ENCODE measurements at regions not wholly inside any gene's neighbourhood (a gene's known extent, or its start where the extent isn't known, plus 50 kb on each side); places are given as distances from the start of the nearest gene placed in this dataset.

DNA sequence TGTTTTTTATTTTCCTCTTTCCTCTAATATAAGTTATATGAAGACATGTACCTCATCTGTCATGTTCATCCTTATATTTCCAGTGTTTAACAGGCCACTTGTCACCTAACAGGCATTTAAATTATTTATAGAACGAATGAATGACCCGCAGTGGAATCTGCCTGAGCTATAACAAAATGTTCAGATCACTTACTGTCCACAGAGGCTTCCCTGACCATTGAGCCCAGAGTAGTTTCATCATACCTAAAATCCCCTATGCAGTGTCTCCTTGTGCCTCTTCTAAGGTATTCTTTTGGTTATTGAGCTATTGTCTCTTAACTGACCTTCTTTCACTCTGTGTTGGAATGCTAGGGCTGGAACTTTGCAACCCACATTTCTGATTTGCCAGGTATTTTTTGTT lies 748.5 kb downstream of the NTRK3 start:
- H3K4me2 ChIP-seq: no peak overlapping the region
- H2AFZ ChIP-seq (replicated peaks): no peak overlapping the region
- H3K36me3 Mint-ChIP-seq: peaks cover 2% of the 10 kb centered on the region
- no peak overlapping the region for H3K9ac ChIP-seq
- H3F3A ChIP-seq (ENCODE audit: low read depth): no peaks in the 10 kb centered on the region
- no peaks in the 10 kb centered on the region for H3K36me3 ChIP-seq
- no peak overlapping the region for H3K4me3 ChIP-seq
- no peak for DNase-seq (ENCODE audit: low spot score)
- TF ChIP-seq, protein P1, sequence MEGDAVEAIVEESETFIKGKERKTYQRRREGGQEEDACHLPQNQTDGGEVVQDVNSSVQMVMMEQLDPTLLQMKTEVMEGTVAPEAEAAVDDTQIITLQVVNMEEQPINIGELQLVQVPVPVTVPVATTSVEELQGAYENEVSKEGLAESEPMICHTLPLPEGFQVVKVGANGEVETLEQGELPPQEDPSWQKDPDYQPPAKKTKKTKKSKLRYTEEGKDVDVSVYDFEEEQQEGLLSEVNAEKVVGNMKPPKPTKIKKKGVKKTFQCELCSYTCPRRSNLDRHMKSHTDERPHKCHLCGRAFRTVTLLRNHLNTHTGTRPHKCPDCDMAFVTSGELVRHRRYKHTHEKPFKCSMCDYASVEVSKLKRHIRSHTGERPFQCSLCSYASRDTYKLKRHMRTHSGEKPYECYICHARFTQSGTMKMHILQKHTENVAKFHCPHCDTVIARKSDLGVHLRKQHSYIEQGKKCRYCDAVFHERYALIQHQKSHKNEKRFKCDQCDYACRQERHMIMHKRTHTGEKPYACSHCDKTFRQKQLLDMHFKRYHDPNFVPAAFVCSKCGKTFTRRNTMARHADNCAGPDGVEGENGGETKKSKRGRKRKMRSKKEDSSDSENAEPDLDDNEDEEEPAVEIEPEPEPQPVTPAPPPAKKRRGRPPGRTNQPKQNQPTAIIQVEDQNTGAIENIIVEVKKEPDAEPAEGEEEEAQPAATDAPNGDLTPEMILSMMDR (IDR thresholded peaks at IDR 0.05): no peak
- TF ChIP-seq EZH2phosphoT487 (IDR thresholded peaks at IDR 0.05) (no peak), EZH2 (IDR thresholded peaks at IDR 0.05) (no peak)
- no peaks in the 10 kb centered on the region for H3K4me1 Mint-ChIP-seq
- H3K4me3 Mint-ChIP-seq: no peak overlapping the region
- H3K27me3 ChIP-seq: no peaks in the 10 kb centered on the region
- peaks cover 4% of the 10 kb centered on the region for H3K9me3 Mint-ChIP-seq
- no peaks in the 10 kb centered on the region for H3K27me3 Mint-ChIP-seq (ENCODE audit: insufficient read depth, low read depth)
- no peaks in the 10 kb centered on the region for H3K79me2 ChIP-seq (ENCODE audit: low read depth)
- H4K20me1 ChIP-seq (ENCODE audit: low read depth): no peaks in the 10 kb centered on the region
- no peak overlapping the region for H3K27ac ChIP-seq
- H3K4me1 ChIP-seq: no peaks in the 10 kb centered on the region
- H3K27ac Mint-ChIP-seq: no peak overlapping the region
- H3K9me3 ChIP-seq (ENCODE audit: low read depth): no peaks in the 10 kb centered on the region

DNA sequence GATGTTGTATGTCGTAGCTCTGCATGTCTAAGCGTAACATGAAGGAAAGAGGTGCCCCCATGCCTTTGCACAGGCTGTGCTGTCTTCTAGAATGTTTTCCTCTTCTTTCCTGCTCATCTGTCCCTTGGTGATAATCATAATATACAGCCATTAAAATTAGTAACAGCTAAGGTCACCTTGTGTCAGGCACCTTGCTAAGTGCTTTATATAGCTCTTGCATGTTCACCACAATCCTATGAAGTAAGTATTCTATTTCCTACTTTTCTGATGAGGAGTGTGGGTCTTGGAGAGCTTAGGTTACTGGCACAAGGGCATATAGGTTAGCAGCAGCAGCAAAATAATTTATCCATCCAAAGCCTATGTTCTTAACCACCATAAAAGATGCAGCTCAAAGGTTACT lies 754.4 kb downstream of the NTRK3 start:
- Histone ChIP-seq H3K9ac (no peak overlapping the region), H3K27me3 (no peaks in the 10 kb centered on the region), H3K4me2 (no peak overlapping the region), H3K9me3 (ENCODE audit: low read depth) (no peaks in the 10 kb centered on the region), H3K79me2 (ENCODE audit: low read depth) (no peaks in the 10 kb centered on the region), H3K36me3 (no peaks in the 10 kb centered on the region), H2AFZ (replicated peaks) (no peak overlapping the region), H4K20me1 (ENCODE audit: low read depth) (no peaks in the 10 kb centered on the region), H3F3A (ENCODE audit: low read depth) (no peaks in the 10 kb centered on the region), H3K4me3 (no peak overlapping the region), H3K27ac (no peak overlapping the region), H3K4me1 (peaks cover 6% of the 10 kb centered on the region)
- DNase-seq (ENCODE audit: low spot score): no peak
- Mint-ChIP-seq H3K4me1 (peaks cover 4% of the 10 kb centered on the region), H3K9me3 (no peaks in the 10 kb centered on the region), H3K27me3 (ENCODE audit: insufficient read depth, low read depth) (no peaks in the 10 kb centered on the region), H3K4me3 (no peak overlapping the region), H3K27ac (no peak overlapping the region), H3K36me3 (no peaks in the 10 kb centered on the region)
- TF ChIP-seq, protein P1 (IDR thresholded peaks at IDR 0.05): no peak
- TF ChIP-seq EZH2 (IDR thresholded peaks at IDR 0.05) (no peak), EZH2phosphoT487 (IDR thresholded peaks at IDR 0.05) (no peak)

DNA sequence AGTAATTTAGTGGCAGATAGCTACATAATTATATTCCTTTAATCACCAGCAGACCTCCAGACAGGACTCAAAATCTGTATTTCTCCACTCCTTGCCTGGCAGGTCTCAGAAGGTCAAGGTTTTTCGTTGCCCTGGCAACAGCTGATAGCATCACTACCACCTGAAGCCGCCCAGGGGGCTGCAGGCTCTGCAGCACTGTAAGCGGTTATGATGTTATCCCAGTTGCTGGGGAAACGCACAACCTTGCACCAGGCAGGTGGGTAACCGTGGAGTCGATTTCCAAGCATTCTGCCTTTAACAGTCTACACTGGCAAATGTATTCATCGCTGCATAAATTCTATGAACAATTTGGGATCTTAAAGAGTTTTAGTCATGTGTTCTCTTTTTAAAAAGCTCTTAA lies 756.3 kb downstream of the NTRK3 start:
- no peaks in the 10 kb centered on the region for H3K27me3 Mint-ChIP-seq (ENCODE audit: insufficient read depth, low read depth)
- H3K4me3 Mint-ChIP-seq: no peak overlapping the region

More for the DNA sequence above, 756.3 kb downstream of the NTRK3 start:
- TF ChIP-seq, protein P1 (IDR thresholded peaks at IDR 0.05): no peak
- TF ChIP-seq EZH2phosphoT487 (IDR thresholded peaks at IDR 0.05): no peak
- no peak for TF ChIP-seq EZH2 (IDR thresholded peaks at IDR 0.05)
- Mint-ChIP-seq H3K4me1 (peaks cover 4% of the 10 kb centered on the region), H3K9me3 (peaks cover 1% of the 10 kb centered on the region), H3K36me3 (no peaks in the 10 kb centered on the region), H3K27ac (no peak overlapping the region)
- no peak for DNase-seq (ENCODE audit: low spot score)
- Histone ChIP-seq H3K27me3 (no peaks in the 10 kb centered on the region), H3K4me2 (no peak overlapping the region), H2AFZ (replicated peaks) (no peak overlapping the region), H3K36me3 (no peaks in the 10 kb centered on the region), H3K79me2 (ENCODE audit: low read depth) (no peaks in the 10 kb centered on the region), H3K9me3 (ENCODE audit: low read depth) (no peaks in the 10 kb centered on the region), H3K27ac (no peak overlapping the region), H3K4me3 (no peak overlapping the region), H3K9ac (no peak overlapping the region), H3F3A (ENCODE audit: low read depth) (no peaks in the 10 kb centered on the region), H4K20me1 (ENCODE audit: low read depth) (no peaks in the 10 kb centered on the region), H3K4me1 (peaks cover 6% of the 10 kb centered on the region)

Data from neural progenitor cell (in vitro differentiated cells).